Kidney tubule cell (primary cell): ENCODE measurements at regions not wholly inside any gene's neighbourhood (a gene's known extent, or its start where the extent isn't known, plus 50 kb on each side); places are given as distances from the start of the nearest gene placed in this dataset.

Experiments
- DNase-seq: peaks from one replicate; pipeline ENCODE4 v3.0.0-alpha.2; 2018; ENCODE audit warnings: low spot score

- DNase-seq: peak; percentile 71
Measured at GRCh38 chr5:66306105-66306843, 162.2 kb downstream of the SREK1 start.

GRCh38 chr5:66306844-66307315 is 162.8 kb downstream of the SREK1 start:
- no peak for DNase-seq

GRCh38 chr5:66307647-66308241 is 163.6 kb downstream of the SREK1 start:
- peak; percentile 71 for DNase-seq

DNA sequence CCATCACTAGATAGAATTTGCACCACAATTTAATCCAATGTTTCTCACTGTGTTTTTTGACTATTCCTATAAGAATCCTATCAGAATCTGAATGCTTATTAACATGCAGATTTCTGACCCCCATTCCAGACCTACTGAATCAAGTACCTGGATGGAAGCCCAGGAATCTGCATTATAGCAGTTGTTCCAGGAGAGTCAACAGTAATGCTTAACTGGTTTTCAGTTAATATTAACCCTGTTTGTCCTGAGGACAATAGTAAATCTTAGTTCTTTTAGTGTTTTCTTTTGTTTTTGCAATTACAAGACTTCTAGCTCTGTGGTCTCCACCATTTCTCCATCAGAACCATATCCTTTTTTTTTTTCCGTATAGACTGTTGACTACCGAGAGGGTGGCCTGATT is 168.2 kb downstream of the SREK1 start:
- peak; percentile 19 for DNase-seq

DNA sequence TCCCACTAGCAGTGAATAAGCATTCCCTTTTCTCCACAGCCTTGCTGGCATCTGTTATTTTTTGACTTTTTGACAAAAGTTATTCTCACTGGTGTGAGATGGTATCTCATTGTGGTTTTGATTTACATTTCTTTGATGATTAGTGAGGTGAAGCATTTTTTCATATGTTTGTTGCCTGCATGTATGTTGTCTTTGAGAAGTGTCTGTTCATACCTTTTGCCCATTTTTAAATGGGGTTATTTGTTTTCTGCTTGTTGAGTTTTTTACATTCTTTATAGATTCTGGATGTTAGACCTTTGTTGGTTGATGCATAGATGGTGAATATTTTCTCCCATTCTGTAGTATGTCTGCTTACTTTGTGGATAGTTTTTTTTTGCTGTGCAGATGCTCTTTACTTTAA is 171.7 kb downstream of the SREK1 start:
- DNase-seq: no peak

GRCh38 chr5:66322786-66323528 is 178.9 kb downstream of the SREK1 start:
- DNase-seq: no peak

GRCh38 chr5:66323529-66323895 is 179.4 kb downstream of the SREK1 start:
- no peak for DNase-seq

GRCh38 chr5:66324357-66324756 is 180.3 kb downstream of the SREK1 start:
- peak; percentile 49 for DNase-seq

DNA sequence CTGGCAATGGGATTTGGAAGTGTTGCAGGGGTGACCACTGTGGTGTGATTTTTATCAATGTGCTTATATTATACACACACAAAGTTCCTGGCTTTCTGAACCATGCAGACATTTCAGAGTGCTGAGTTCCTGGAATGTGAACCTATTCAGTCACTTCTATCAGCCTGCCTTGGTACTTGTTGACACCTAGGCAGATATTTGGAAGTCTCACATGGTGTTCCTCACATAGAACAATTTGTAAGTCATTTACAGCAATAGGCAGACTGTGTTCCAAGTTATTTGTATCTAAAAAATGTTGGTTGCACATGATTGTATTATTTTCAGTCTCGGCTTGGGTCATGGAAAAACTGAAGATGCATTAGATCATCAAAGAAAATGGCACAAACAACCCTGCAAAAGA is 182.2 kb downstream of the SREK1 start:
- DNase-seq: peak; percentile 16

DNA sequence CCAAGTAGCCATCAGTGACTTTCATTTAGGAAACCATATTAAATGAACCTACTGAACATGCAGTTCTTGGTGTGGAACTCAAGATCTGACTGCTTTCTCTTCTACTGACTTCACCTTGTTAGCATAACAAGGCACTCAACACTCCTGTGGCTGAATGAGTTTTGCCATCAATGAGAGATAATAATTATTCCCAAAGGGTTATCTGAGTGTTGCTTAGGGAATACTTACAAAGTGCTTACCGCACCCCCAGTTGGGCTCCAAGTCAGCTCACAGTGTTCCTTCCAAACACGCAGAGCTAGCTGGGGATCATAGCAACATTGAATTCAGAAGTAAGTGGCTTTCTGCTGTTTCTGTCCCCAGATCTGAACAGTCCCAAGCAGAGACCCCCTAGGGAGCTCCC is 182.9 kb downstream of the SREK1 start:
- DNase-seq: no peak

GRCh38 chr5:66329078-66329477 is 185.0 kb downstream of the SREK1 start:
- peak; percentile 32 for DNase-seq

DNA sequence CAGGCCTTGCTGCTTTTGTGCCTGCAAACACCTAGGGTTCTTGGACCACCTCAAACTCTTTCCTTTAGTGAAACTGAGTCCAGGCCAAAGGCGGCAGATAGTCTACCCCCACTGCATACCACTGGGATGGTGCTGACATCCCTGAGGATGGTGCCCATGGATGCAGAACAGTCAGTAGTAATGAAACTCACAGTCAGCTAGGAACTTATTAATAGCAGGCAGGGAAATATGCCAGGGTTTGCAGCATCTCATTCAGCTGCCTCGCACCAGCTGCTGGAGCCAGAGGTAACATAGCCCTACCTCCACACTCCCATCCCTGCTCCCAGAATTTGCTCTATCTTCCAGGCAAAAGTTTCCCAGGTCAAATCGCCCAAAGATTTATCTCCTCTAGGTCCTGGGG is 189.1 kb downstream of the SREK1 start:
- DNase-seq: peak; percentile 13

DNA sequence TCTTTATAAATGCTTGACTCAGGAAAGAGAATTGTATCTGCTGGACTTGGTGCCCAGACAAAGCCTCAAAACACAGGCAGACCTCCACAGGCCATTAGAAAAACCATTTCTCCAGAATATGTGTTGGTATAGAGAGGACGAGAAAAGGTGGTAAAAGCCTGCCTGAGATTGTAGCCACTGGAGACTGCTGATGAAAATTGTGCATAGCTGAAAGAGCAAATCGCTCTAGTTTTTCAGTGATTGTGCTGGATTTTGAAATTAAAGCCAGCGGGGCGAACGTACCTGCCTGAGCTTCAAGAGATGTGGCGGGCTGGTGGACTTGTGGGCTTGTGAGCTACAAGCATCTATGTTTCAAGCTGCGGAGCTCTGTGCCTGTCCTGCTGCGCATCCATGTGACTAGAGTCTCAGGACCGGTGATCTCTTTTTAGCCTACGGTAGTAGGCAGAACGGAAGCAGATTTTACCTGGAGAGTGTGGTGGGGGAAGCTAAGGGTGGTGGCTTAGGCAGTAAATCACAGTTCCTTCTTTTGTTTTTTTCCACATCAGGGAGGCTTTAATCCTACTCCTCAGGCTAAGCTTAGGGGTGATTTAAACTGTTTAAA is 193.6 kb downstream of the SREK1 start:
- DNase-seq: no peak

GRCh38 chr5:66338828-66339227 is 194.7 kb downstream of the SREK1 start:
- no peak for DNase-seq

- DNase-seq: no peak
Measured at GRCh38 chr5:66339896-66340295, 195.8 kb downstream of the SREK1 start.

DNA sequence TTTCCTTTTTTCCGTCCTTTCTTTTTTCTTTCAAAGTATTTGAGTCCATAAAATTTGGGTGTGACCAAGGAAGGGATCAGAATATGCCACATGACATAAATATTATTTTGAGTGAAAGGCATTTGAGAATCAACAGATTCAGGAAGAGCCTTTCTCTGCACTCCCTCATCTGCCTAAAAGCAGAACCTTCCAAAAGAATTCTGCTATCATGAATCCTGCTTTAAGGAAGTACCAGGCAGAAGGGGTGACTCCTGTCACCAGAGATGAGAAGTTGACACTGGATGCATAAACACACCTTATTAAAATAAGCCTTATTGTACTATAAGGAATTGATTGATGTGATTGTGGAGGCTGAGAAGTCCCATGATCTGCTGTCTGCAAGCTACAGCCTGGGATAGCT is 196.7 kb downstream of the SREK1 start:
- DNase-seq: no peak

GRCh38 chr5:66342341-66342880 is 198.3 kb downstream of the SREK1 start:
- DNase-seq: no peak

DNA sequence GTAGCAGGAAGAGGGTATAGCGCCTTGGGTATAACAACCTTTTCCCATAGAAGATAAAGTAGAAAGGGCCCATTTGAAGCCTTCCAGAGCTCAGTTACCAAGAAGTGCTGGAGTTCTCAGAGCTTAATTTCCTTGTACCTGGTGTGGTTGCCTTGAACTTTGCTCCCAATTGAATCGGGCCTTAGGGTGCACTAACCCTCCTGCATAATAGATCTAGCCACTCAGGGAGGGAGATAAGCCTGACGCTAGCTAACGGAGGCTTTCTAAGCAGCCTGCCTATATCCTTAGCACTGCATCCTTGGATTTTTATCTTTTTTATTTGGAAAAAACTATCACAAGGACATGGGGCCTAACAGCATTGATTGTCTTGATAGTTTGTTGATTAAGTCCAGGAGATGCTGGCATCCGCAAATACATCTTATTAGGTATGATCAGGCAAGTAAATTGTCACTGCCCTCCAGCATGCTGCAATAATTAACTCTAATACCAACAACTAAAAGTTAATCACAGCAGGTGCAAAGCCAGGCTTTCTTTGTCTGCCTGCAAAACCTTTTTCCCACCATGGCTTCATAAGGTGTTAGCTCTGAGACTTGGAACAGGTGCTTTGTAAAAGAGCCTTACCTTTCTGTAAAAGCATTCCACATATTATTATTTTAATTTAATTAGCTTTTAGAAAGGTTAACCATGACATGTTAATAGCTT is 199.4 kb downstream of the SREK1 start:
- no peak for DNase-seq

DNA sequence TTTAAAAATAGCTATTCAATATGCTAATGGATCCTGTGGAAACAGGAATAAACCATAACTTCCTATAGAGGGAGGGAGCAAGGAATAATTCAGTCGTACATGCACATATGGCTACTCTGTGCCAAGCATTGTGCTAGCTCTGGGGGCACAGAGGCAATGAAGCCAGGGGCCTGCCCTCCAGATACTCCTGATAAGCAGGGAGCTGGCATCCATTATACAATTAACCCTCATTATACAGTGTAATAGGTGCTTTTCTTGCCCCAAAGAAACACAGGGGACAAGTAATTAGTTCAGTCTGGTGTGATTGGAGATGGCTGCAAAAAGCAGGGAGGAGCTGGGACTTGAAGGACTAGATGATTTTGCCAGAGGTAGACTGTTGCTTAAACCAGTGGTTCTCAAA is 200.4 kb downstream of the SREK1 start:
- no peak for DNase-seq

- no peak for DNase-seq
Measured at GRCh38 chr5:66345281-66345680, 201.2 kb downstream of the SREK1 start.

DNA sequence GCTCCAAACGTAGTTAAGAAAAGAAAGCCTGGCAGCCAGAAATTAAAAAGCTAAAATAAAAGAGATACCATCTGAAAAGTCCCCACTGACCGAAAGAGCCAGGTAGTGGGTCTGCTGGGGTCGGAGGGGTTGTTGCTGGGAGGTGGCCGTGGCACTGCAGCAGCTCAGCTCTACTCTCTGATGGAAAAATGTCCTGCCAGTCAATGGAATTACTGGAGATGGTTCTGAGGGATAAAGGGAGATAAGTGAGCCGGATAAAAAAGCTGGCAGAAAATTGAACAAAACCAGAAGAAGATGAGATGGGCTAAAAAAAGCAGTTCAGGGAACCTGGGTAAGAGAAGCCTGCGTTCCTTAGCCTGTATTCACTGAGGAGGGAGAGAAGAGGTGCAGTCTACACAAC is 202.8 kb downstream of the SREK1 start:
- DNase-seq: no peak
